NCI-H2029 treated with DMSO at 0.1 percent for 48 hours (cell line): ENCODE measurements at regions not wholly inside any gene's neighbourhood (a gene's known extent, or its start where the extent isn't known, plus 50 kb on each side); places are given as distances from the start of the nearest gene placed in this dataset.
"Not testable (repeated sequence)": the region's sequence is repeated elsewhere in the genome, so short reads cannot be mapped to it uniquely, and the experiment has no call there.

Experiments used
- DNase-seq: peaks from one replicate; lab custom pipeline; 2025; lab: John Stamatoyannopoulos, UW

DNA sequence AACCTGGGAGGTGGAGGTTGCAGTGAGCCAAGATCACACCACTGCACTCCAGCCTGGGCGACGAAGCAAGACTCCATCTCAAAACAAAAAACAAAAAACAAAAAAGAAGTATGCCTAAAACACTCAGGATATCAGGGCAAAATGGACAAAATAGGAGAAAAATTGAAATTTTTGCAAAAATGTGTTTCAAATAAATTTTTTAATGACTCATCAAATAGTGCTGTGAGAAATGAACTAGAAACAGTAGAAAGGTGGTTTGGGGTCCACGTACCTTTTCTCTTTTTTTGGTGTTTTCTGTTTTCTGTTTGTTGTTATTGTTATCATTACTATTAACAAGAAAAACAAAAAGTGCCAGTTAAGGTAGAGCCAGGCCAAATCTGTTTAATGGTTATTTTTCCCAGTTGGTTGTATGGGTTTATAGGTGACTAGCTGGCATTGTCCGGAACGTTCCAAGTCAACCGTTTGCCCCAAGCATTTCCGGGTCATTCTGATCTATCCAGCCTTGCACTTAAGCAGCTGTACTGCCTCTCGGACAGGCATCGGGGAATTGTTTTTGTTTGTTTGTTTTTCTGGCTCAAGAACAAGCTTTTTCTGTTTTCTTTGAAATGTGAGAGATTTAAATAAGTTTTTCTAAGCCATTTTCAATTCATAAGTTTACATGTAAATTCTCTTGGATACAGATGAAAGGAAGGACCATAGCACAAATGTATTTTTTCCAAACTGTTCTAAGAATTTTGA, 157.0 kb upstream of the NEBL start:
- no peak for DNase-seq

DNA sequence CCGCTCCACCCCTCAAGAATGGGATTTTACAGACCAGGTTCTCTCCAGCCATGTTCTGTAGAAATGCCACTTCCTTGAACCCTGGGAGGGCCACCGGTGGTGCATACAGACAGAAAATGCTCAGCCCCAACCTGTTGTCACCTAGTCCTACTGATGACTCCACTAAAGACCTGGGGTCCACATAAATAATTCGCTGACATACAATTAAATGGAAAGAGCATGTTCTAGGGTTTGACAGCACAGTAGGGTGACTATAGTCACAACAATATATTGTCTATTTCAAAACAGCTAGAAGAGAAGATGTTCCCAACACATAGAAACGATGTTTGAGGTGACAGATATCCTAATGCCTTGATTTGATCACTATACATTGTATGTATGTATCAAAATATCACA, 155.6 kb upstream of the NEBL start:
- DNase-seq = no peak

DNA sequence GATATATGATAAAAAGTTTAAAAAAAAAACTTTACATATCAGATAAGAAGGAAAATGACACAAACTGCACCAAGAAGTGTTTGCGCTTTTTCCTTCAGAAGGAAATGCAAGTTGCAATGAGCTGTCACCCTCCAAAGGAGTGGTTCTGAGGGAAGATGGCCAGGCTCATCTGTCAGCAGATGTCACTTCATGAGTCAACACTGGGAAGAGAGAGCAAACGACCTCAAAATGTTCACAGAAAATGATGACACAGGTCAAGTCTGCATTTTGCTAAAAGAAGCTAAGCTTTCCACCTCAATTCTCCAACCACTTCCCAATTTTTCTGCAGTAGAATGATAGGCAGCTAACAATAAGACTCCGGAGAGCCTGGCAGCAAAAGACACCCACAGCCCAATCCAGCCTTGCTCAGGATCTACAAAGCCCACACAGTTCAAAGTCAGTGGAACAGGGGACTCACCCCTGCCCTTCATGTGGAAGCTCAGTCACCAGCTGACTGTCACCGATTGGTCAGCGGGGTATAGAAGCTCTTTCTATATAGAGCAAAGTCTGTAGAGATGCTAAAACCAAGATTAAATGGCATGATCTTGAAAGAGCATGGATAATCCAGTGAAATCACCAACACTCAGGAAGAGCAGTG, 155.1 kb upstream of the NEBL start:
- no peak for DNase-seq

DNA sequence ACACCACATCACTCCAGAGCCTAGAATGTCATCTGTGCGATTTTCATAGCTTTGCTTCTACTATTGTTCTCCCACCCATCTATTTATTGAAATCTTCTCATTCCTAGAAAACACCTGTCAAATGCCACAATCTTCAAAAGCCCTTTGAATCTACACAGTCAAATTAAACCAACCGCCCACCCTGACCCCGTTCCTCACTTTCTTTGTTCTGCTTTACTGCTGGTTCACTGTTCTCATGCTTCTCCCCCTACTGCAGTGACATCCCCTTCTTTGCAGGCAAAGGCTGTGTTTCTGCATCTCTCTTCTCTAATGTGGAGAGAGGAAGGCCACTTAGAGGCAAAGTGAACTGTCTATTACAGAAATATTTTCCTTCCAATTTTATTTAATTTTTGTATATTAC, 152.4 kb upstream of the NEBL start:
- DNase-seq = no peak

DNA sequence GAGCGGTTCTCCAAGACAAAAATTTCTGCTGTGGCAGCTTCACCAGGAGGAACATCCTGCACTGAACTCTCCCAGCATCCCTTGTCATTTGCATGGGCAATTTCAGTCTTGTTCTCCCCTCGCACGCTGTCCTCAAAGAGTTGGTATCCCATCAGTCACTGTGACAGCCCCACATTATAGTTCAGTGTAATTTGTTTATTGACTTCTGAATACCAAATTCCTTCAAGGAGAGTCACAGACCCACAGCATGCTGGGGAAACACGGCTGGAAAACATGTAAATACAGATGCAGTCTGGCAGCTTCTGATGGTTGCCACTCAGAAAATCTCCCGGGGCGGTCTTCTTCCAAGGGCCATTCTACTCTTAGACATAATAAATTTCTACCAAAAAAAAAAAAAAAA, 151.0 kb upstream of the NEBL start:
- no peak for DNase-seq

DNA sequence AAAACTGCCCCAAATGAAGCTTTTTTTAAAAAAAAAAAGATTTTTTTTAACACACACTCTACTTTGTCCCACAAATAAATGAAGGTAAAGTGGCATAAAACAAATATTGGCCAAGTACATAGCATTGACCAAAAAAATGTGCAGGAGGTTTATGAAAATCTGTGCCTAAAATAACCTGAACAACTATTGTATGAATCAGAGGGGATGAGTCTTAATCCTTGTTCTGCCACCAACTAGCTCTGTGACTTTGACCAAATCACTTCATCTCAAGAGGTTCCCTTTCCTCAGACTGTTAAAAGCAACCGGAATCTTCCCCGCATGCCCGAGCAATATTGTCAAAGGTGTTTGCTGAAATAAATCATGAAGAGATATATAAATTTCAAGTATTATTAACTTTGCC, 150.4 kb upstream of the NEBL start:
- no peak for DNase-seq

DNA sequence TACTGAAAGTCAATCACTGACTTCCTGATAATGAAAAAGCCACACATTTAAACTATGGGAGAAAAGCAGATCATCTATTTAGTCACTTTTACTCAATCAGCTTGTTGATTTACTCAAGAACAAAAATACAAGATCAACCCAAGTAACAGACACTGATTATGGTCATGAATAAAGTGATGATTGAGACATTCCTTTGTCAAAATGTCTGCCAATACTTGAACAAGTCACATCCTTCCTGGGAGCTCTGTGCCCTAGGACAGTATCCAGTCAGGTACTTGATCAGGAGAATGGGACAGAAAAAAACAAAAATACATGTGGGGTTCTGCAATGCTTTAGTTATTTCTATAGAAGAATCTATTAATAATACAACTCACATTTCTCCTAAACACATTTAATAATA, 150.0 kb upstream of the NEBL start:
- DNase-seq = no peak

DNA sequence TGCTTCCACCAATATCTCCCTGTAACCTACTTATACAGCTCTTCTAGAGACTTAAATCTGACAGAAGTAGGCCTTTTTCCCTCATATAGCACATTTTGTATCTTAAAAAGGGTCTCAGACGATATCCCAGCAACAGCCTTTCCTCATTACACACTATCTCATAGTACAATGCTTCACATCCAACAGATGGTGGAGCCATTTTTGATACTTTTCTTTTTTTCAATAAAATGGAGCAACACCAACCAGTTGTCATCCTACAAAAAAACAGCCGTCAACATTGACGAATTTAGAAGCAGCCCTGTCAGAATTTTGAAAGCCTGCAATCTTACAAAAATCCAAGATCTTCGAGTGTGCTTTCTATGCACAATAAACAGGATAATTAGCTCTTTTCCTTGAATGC, 145.9 kb upstream of the NEBL start:
- no peak for DNase-seq

DNA sequence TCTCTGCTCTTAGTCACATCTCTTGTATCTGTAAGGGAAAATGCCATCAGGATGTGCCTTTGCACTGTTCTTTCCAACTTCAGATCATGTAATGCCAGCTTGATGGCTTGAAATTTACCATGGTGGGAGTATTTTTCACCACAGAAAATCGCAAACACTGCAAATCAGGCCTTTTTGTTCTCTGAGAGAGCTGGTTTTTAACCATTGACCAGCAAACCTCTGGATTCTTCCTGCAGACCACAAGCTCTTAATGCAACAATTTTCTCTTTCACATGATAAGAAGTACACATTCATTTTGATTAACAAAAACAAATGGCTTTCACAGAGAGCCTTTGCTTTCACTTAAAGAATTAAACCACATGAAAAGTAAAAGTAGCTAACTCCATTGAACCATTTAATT, 145.4 kb upstream of the NEBL start:
- no peak for DNase-seq

DNA sequence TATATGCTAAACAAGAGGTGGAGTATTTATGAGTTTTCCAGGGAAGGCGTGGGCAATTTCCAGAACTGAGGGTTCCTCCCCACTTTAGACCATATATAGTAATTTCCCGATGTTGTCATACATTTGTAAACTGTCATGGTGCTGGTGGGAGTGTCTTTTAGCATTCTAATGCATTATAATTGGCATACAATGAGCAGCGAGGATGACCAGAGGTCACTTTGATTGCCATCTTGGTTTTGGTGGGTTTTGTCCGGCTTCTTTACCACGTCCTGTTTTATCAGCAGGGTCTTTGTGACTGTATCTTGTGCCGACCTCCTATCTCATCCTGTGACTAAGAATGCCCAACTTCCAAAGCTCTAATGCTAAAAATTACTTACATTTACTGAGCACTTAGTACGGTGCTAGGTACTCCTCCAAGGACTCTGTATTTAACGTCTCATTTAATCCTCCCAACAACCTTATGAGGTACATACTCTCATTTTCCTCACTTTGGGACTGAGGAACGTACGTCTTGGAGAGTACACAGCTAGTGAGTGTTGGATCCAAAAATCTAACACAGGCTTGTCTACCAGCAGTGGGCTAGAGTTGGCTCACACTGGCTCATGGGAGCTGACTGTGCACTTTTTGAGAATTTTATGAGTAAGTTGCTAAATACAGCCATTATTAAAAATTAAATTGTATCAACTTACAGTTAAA, 144.8 kb upstream of the NEBL start:
- no peak for DNase-seq

DNA sequence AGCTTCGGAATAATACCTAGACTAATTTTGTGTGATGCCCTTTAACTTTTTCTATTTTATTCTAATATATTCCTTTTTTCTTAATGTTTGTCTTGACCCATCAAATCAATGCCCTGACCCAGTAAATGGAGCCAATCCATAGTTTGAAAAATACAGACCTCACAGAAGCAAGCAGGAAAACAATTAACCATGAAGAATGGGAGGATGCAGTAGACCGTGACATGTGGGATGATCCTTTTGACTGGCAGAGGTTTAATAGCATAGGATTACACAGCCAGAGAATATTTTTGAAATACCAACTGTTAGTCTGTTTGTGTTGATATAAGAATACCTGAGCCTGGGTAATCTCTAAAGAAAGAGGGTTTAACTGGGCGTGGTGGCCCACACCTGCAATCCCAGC, 142.6 kb upstream of the NEBL start:
- DNase-seq = no peak

DNA sequence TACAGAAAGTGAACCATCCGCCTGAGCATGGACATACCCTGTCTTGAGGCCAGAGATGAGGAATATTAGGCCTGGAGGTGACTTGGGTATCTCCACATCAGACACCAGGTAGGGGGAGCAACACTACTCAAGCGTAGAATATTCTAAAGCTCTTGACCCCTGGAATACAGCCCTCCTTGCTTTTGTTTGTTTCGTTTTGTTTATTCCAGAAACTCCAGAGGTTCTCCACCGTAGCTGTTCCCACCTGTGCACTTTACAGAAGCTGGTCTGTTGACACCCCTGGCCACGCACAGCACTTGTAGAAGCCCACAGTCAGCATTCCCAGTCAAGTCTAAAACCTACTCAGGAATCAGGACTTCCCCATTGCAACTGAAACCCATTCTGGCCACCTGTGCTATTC, 139.6 kb upstream of the NEBL start:
- no peak for DNase-seq

DNA sequence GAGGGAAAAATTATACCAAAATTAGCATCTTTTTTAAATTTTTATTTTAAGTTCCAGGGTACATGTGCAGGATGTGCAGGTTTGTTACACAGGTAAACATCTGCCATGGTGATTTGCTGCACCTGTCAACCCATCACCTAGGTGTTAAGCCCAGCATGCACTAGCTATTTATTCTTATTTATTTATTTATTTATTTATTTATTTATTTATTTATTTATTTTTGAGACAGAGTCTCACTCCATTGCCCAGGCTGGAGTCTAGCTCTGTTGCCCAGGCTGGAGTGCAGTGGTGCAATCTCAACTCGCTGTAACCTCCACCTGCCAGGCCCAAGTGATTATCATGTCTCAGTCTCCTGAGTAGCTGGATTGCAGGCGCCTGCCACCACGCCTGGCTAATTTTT, 137.7 kb upstream of the NEBL start:
- not testable (repeated sequence) for DNase-seq

DNA sequence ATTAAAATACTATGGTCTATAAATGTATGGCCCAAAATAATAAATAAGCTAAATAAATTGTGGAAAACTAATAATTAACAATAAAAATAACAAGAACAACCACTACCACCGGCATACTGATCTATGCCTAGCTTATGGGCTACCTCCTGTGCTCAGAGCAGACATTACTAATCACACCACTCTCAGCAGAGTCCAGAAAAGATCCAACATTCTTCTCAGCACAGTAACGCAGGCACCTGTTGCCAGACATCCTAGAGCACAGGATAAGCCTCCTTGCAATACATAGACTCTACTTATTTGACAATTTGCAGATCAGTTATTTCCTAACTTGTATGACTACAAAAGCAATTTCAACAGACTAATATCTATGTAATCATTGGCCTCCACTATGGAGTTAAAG, 137.1 kb upstream of the NEBL start:
- DNase-seq = no peak

DNA sequence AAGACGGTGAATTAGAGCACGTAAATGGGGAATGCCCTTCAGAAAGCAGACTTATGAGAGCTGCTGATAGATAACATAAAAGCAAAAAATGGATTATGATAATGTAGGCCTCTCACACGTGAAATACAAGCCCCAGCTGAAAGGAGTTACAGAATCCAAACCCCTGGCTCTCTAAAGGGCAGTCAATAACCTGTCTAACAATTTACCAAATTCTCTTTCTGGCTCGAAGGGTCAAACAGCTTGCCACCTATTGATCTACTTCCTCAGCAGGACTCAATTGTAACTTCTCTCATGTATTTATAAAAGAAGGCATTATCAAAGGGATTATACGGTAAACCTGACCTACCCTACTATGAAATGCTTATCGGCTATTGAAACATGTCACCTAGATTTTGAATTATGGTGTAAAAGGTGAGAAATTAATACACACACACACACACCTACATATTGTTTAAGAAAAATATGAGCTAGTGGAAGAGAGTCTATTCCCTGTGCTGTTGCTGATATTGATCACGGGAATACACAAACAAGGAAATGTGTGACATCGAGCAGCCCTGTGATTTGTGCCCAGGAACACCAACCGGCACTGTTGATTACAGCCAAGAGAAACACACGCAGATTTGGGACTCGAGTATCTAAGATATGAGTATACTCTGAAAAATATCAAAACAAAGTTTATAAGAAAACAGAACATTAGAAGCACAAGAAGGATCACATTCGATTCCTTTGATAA, 135.6 kb upstream of the NEBL start:
- DNase-seq = no peak

DNA sequence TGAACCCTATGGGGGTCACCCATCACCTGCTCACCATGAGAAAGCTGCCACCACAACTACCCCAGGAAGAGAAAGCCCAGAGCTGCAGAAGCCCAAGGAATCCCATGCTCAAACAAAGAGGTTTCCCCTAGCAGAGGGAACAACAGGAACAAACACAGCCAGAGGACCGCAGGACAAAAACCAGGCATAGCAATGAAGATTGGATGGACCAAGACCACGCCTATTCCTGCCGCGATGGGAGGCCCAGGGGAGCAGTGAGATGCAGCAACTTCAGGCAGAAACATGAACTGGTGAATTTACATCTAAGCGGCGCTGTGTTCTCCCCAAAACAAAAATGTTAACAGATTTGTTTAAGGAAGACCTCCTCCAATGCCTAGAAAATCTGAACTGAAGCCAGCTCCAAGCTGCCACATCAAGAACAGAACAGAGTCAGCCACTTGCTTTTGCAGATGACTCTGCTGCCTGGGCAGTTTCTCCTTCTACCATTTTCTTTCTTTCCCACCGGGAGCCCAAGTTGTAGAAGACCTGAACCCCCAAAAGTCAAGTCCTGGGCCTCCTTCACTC, 134.2 kb upstream of the NEBL start:
- DNase-seq = no peak

DNA sequence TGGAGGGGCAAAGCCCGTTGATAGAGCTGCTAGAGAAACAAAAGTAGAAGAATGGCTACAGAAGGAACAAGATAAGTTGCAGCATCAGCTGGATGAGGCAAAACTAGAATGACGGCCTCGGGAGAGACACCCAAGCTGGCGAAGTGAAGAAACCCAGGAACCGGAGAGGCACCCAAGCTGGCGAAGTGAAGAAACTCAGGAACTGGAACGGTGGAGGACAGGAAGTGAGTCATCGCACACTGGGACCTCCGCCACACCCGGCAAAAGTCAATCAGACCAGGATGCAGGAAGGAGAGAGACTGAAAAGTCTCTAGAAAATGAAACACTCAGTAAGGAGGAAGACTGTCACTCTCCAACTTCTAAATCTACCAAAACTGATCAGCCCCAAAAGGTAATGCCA, 133.0 kb upstream of the NEBL start:
- DNase-seq = no peak

DNA sequence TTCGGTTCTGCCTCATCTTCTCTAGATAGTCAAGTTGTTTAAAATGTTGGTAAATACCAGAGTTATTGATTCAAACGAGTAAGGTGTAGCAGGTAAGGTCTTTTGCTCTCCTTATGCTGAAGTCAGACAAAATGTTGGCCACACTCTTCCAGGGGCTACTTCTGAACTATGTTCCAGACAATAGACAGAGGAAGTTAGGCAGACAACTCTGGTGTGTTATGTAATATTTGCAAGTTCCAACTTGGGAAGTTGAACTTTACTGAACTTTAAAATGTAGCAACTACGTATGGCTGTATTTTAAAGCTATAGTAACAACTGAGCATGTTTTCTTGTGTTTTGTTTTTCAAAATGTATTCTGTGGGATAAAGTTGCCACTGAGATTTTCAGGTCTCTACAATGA, 125.7 kb upstream of the NEBL start:
- no peak for DNase-seq

DNA sequence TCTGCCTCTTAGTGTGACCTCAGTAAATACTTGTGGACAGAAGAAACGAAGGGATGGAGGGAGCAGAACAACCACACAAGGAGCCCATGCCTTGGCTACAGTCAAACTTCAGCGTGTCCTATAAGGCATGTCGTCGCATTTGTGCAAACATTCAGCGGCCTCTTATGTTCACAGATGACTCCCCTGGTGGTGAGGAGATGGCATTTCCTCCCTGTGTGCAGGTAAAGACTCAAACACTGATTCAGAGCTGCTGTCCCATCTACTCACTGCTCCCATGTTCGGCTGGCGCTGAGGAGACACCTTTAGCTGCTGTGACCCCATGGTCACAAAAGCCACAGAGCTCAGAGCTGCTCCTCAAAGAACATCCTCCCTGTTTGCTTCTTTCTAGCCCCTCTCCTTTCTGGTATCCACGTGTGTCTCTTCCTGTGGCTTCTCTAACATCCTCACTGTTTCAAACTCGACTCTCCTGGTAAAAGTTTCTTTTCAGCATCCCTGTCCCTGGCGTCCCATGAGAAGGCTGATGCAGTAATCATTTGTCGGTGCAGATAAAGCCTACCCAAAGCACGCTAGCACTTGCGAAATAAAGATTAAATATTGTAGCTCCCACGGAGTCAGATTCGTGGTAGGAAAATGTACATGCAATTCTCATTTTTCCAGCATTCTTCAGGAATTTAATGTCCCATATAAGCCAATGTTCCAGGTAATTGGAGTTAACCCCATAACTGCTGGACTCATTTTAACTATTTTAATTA, 124.9 kb upstream of the NEBL start:
- no peak for DNase-seq

DNA sequence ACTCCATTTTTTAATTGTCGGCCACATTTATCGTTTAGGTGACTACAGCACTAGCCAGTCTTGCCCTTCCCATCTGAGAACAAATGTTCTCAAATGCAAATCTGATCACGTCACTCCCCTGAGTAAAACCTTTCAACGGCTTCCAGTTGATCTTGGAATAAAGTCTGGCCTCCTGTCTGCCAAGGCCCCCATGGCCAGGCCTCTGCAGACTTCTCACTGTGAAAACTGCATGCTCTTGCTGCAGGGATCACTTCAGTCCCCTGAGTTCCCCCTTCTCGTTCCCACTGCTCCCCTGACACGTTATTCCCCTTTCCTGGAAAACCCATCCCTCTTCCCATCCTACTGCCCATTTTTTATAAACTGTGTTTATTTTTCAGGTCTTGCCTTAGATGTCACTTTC, 124.1 kb upstream of the NEBL start:
- DNase-seq = no peak

DNA sequence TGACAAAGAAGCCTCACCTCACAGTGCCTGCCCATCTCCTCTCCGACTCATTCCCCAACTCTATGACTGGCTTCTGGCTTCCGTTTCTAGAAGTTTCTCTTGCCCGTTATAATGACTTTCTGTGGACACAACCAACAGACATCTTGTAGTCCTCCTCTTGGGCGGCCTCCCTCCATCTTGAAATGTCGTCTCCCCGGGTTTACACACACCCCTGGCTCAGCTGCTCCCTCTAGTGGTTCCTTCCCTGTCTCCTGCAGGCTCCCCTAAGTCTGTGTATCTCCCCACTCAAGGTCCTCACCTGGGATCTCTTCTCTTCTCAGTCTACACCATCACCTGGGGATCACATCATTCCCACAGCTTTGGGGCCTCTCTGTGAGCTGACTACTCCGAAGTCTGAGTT, 123.4 kb upstream of the NEBL start:
- DNase-seq = no peak

DNA sequence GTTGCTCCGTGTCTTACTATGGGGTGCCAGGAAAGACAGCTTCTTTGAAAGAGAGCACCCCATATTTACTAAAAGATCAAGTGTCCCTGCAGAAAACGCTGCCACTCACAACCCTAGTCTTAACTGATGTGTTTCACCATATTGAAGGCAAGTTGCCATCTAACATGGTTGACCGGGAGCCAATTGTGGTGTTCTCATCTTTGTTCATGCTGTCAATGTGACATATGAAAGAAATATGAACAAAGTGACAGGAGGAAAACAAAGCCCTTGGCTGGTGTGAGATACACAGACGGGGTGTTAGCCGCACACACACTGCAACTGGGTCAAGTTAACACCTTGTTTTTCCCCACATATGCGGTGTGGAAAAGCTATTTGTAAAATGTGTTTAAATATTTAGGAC, 122.3 kb upstream of the NEBL start:
- no peak for DNase-seq
